ENCODE measurements at regions not wholly inside any gene's neighbourhood (a gene's known extent, or its start where the extent isn't known, plus 50 kb on each side); places are given as distances from the start of the nearest gene placed in this dataset.
A peak's percentile ranks its signal among the peaks of the same experiment; 100 is the strongest.

DNA sequence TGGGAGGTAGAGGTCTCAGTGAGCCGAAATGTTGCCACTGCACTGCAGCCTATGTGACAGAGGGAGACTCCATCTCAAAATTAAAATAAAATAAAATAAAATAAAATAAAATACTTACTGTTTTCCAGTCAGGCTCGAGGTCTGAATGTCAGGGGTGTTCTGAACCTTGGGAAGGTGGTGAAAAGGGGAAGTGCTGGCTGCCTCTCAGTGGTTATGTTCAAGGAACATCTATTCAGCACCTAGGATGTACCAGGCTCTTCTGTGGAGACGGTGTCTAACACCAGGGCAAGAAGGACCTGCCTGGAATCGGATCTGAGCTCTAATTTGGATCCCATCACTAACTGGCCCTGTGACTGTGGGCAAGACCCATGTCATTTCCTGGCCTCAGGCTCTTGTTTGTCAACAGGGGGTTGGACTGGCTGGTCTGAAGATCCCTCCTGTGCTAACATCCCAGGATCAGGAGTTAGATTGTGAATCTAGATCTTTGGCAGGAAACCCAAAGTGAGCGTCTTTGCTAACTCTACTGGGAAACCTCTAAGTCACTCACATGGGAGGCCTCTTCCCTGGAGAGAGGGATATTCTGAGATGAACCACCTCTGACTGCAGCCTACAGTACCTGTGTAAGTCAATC lies 63.4 kb upstream of the SIRPG start:
- no peaks in the 10 kb centered on the region for H4K20me1 ChIP-seq (ENCODE audit: control insufficient read depth, insufficient read depth)
- WGBS (ENCODE audit: insufficient coverage, insufficient replicate concordance, low lambda C conversion rate, missing lambda C conversion rate) = 30% methylated on average over 5 of the region's 5 CpGs
- in situ Hi-C loops (cut with MboI) (no loop called here), intact Hi-C loops (cut with micrococcal nuclease; ENCODE audit: unreplicated experiment) (no loop called here)
- H3K4me1 ChIP-seq (ENCODE audit: control insufficient read depth, insufficient read depth, low read length) = peaks cover 23% of the 10 kb centered on the region
- no peaks in the 10 kb centered on the region for H3K36me3 ChIP-seq (ENCODE audit: control insufficient read depth in 2 of 2, insufficient read depth in 2 of 2, low read length in 1 of 2)
- no peaks in the 10 kb centered on the region for H3K27me3 ChIP-seq (replicated peaks in 1 of 2; ENCODE audit: control insufficient read depth in 2 of 2, insufficient read depth in 2 of 2, low read length in 1 of 2)
- no peak overlapping the region for H3K4me3 ChIP-seq
- CTCF ChIA-PET = interaction anchor here (1.0 to 3.4 kb wide), 2 partner anchors 14 to 54 kb away, joined by 3 to 13 read pairs; no protein-coding TSS in a partner anchor
- no peak for FAIRE-seq
- no peaks in the 10 kb centered on the region; the same call in 1 of the 3 replicates for H3K9me3 ChIP-seq (replicated peaks; ENCODE audit: control insufficient read depth, insufficient read depth, low read length)
- RAD21 ChIA-PET (ENCODE audit: unreplicated experiment) = interaction anchor here (1.1 to 1.4 kb wide), 4 partner anchors 11 to 56 kb away, joined by 3 read pairs; no protein-coding TSS in a partner anchor
- H2AFZ ChIP-seq (ENCODE audit: control insufficient read depth, low read depth, low read length) = no peak overlapping the region
- peak overlapping the region; percentile 44; the same call in 1 of the 2 replicates for H3K27ac ChIP-seq (ENCODE audit: control insufficient read depth, insufficient read depth)
- peak overlapping the region; percentile 46 for H3K4me2 ChIP-seq (ENCODE audit: control insufficient read depth, insufficient read depth)
- DNase-seq (ENCODE audit: low read depth, low spot score) = no peak
- POLR2A ChIA-PET = no interaction called here
- no peak overlapping the region for H3K9ac ChIP-seq (ENCODE audit: control insufficient read depth, insufficient read depth, low read length)
- H3K79me2 ChIP-seq (ENCODE audit: control insufficient read depth, insufficient read depth, low read length) = no peaks in the 10 kb centered on the region
- ATAC-seq = 0 out of 3 replicates have a peak, but pooled peaks have one; percentile 8
- TF ChIP-seq SPI1 (IDR thresholded peaks at IDR 0.05; ENCODE audit: borderline replicate concordance, insufficient read depth, low read depth, low read length) (peak; percentile 76), BACH1 (IDR thresholded peaks at IDR 0.05; ENCODE audit: borderline replicate concordance) (no peak)
- SMC1A ChIA-PET (ENCODE audit: uncharacterized antibody, unreplicated experiment) = interaction anchor here (0.6 to 2.1 kb wide), 4 partner anchors 11 to 211 kb away, joined by 3 to 8 read pairs (median 3); no protein-coding TSS in a partner anchor
- BruUV-seq (replicated peaks) = no TSS peak

DNA sequence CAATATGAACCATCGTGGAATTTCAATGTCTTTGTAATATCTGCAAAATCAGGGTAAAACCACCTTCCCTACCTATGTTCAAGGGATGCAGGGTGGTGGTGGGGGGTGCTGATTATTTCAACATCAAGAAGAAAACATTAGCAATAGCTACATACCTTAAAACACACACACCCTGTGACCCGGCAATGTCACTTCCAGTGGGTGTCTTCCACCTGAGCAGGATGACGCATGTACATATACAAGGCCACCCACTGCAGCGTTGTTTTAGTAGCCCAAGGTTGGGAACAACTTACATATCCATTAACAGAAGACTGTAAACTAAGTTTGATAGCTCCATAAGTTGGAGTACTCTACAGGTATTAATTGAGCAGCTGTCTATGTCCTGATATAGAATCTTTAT lies 62.6 kb upstream of the SIRPG start:
- intact Hi-C loops (cut with micrococcal nuclease; ENCODE audit: unreplicated experiment) = no loop called here
- CTCF ChIA-PET = no interaction called here
- POLR2A ChIA-PET = no interaction called here
- BruUV-seq (replicated peaks) = no TSS peak
- no peak overlapping the region for H3K4me2 ChIP-seq (ENCODE audit: control insufficient read depth, insufficient read depth)
- WGBS (ENCODE audit: insufficient coverage, insufficient replicate concordance, low lambda C conversion rate, missing lambda C conversion rate) = 83% methylated on average over 4 of the region's 4 CpGs
- no peak overlapping the region for H2AFZ ChIP-seq (ENCODE audit: control insufficient read depth, low read depth, low read length)
- ATAC-seq (no peak), DNase-seq (ENCODE audit: low read depth, low spot score) (no peak), FAIRE-seq (no peak)
- TF ChIP-seq ATF7 (IDR thresholded peaks at IDR 0.05; ENCODE audit: low read depth) = no peak
- TF ChIP-seq ZNF24 (IDR thresholded peaks at IDR 0.05) = no peak
- TF ChIP-seq ZNF274 (IDR thresholded peaks at IDR 0.05; ENCODE audit: insufficient read depth, insufficient read length) = no peak
- TF ChIP-seq, protein P1, sequence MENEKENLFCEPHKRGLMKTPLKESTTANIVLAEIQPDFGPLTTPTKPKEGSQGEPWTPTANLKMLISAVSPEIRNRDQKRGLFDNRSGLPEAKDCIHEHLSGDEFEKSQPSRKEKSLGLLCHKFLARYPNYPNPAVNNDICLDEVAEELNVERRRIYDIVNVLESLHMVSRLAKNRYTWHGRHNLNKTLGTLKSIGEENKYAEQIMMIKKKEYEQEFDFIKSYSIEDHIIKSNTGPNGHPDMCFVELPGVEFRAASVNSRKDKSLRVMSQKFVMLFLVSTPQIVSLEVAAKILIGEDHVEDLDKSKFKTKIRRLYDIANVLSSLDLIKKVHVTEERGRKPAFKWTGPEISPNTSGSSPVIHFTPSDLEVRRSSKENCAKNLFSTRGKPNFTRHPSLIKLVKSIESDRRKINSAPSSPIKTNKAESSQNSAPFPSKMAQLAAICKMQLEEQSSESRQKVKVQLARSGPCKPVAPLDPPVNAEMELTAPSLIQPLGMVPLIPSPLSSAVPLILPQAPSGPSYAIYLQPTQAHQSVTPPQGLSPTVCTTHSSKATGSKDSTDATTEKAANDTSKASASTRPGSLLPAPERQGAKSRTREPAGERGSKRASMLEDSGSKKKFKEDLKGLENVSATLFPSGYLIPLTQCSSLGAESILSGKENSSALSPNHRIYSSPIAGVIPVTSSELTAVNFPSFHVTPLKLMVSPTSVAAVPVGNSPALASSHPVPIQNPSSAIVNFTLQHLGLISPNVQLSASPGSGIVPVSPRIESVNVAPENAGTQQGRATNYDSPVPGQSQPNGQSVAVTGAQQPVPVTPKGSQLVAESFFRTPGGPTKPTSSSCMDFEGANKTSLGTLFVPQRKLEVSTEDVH (IDR thresholded peaks at IDR 0.05; ENCODE audit: low read depth, partially characterized antibody) = no peak
- no peak for TF ChIP-seq CREM (IDR thresholded peaks at IDR 0.05; ENCODE audit: low read depth)
- TF ChIP-seq SP1 (IDR thresholded peaks at IDR 0.05; ENCODE audit: low read depth, low read length) = no peak
- TF ChIP-seq ZNF217 (IDR thresholded peaks at IDR 0.05) = no peak
- H3K79me2 ChIP-seq (ENCODE audit: control insufficient read depth, insufficient read depth, low read length) = no peaks in the 10 kb centered on the region
- no peaks in the 10 kb centered on the region for H4K20me1 ChIP-seq (ENCODE audit: control insufficient read depth, insufficient read depth)
- in situ Hi-C loops (cut with MboI) = no loop called here
- SMC1A ChIA-PET (ENCODE audit: uncharacterized antibody, unreplicated experiment) = interaction anchor here (2.1 kb wide), 1 partner anchor 14 kb away, joined by 8 read pairs; no protein-coding TSS in a partner anchor
- no peak overlapping the region for H3K27ac ChIP-seq (ENCODE audit: control insufficient read depth, insufficient read depth)
- no peaks in the 10 kb centered on the region for H3K36me3 ChIP-seq (ENCODE audit: control insufficient read depth in 2 of 2, insufficient read depth in 2 of 2, low read length in 1 of 2)
- RAD21 ChIA-PET (ENCODE audit: unreplicated experiment) = interaction anchor here (1.1 to 1.4 kb wide), 2 partner anchors 12 to 54 kb away, joined by 3 read pairs; no protein-coding TSS in a partner anchor
- no peaks in the 10 kb centered on the region for H3K27me3 ChIP-seq (replicated peaks in 1 of 2; ENCODE audit: control insufficient read depth in 2 of 2, insufficient read depth in 2 of 2, low read length in 1 of 2)
- peaks cover 23% of the 10 kb centered on the region for H3K4me1 ChIP-seq (ENCODE audit: control insufficient read depth, insufficient read depth, low read length)
- H3K9ac ChIP-seq (ENCODE audit: control insufficient read depth, insufficient read depth, low read length) = no peak overlapping the region
- no peaks in the 10 kb centered on the region; the same call in 1 of the 3 replicates for H3K9me3 ChIP-seq (replicated peaks; ENCODE audit: control insufficient read depth, insufficient read depth, low read length)
- no peak overlapping the region for H3K4me3 ChIP-seq

Measured in GM12878 (cell line).